ENCODE measurements at regions not wholly inside any gene's neighbourhood (a gene's known extent, or its start where the extent isn't known, plus 50 kb on each side); places are given as distances from the start of the nearest gene placed in this dataset.
A peak's percentile ranks its signal among the peaks of the same experiment; 100 is the strongest.

GRCh38 chr1:234963904-234964702 lies 164.5 kb downstream of the TOMM20 start:
- TF ChIP-seq REST (tag by site-specific recombination; IDR thresholded peaks at IDR 0.05) (0 out of 2 replicates have a peak, but pooled peaks have one; percentile 35), ZNF354C (tag by site-specific recombination; IDR thresholded peaks at IDR 0.05; ENCODE audit: borderline replicate concordance, low read depth) (no peak), ZNF664 (tag by site-specific recombination; IDR thresholded peaks at IDR 0.05) (peak; percentile 81; the same call in 1 of the 2 replicates)
- Histone ChIP-seq H3K36me3 (ENCODE audit: control insufficient read depth in 2 of 2, insufficient read depth in 1 of 2, low read length in 2 of 2) (no peaks in the 10 kb centered on the region), H3K27ac (ENCODE audit: extremely low read depth, low read depth, low read length) (no peak overlapping the region), H3K4me1 (ENCODE audit: control insufficient read depth, insufficient read depth, low read length) (peaks cover 22% of the 10 kb centered on the region), H3K9me3 (ENCODE audit: control insufficient read depth, insufficient read depth, low read depth, low read length) (no peaks in the 10 kb centered on the region), H3K4me3 (ENCODE audit: low read depth, low read length) (no peak overlapping the region)
- POLR2A ChIA-PET = no interaction called here
- CTCF ChIA-PET = interaction anchor here (0.6 to 0.7 kb wide), 2 partner anchors 10 to 850 kb away, joined by 3 read pairs; no protein-coding TSS in a partner anchor

- POLR2A ChIA-PET = interaction anchor here (1.0 kb wide), 1 partner anchor 12 kb away, joined by 3 read pairs; no protein-coding TSS in a partner anchor
- H3K4me1 ChIP-seq (ENCODE audit: control insufficient read depth, insufficient read depth, low read length) = peaks cover 22% of the 10 kb centered on the region
These were observed 165.3 kb downstream of the TOMM20 start for GRCh38 chr1:234963180-234963903.

More at GRCh38 chr1:234963180-234963903, 165.3 kb downstream of the TOMM20 start:
- Histone ChIP-seq H3K27ac (ENCODE audit: extremely low read depth, low read depth, low read length) (no peak overlapping the region), H3K36me3 (ENCODE audit: control insufficient read depth in 2 of 2, insufficient read depth in 1 of 2, low read length in 2 of 2) (no peaks in the 10 kb centered on the region), H3K9me3 (ENCODE audit: control insufficient read depth, insufficient read depth, low read depth, low read length) (no peaks in the 10 kb centered on the region), H3K4me3 (ENCODE audit: low read depth, low read length) (no peak overlapping the region)
- CTCF ChIA-PET = interaction anchor here (0.6 to 0.7 kb wide), 2 partner anchors 11 to 48 kb away, joined by 3 read pairs; no protein-coding TSS in a partner anchor
- no peak for TF ChIP-seq ZNF558 (tag by site-specific recombination; IDR thresholded peaks at IDR 0.05)
- 0 out of 2 replicates have a peak, but pooled peaks have one; percentile 4 for TF ChIP-seq ZNF660 (tag by site-specific recombination; IDR thresholded peaks at IDR 0.05)
- no peak for TF ChIP-seq ZNF830 (tag by site-specific recombination; IDR thresholded peaks at IDR 0.05; ENCODE audit: low read depth)
- no peak for TF ChIP-seq ZNF785 (tag by site-specific recombination; IDR thresholded peaks at IDR 0.05)
- TF ChIP-seq SCRT2 (tag by site-specific recombination; IDR thresholded peaks at IDR 0.05) = peak; percentile 90
- peak; percentile 48; the same call in 1 of the 2 replicates for TF ChIP-seq SCRT1 (tag by site-specific recombination; IDR thresholded peaks at IDR 0.05; ENCODE audit: borderline replicate concordance)
- TF ChIP-seq PRDM10 (tag by site-specific recombination; IDR thresholded peaks at IDR 0.05) = no peak
- TF ChIP-seq REST (tag by site-specific recombination; IDR thresholded peaks at IDR 0.05) = 0 out of 2 replicates have a peak, but pooled peaks have one; percentile 16
- TF ChIP-seq AEBP2 (tag by site-specific recombination; IDR thresholded peaks at IDR 0.05; ENCODE audit: borderline replicate concordance) = no peak

Measured in HEK293 (cell line).